NT2/D1 (cell line): ENCODE measurements at regions not wholly inside any gene's neighbourhood (a gene's known extent, or its start where the extent isn't known, plus 50 kb on each side); places are given as distances from the start of the nearest gene placed in this dataset.

ENCODE experiments used
- SUZ12 ChIP-seq: IDR thresholded peaks from 2 replicates; pipeline ENCODE4 v1.6.1; 2011; ENCODE audit not compliant: insufficient read length, insufficient read depth; ENCODE audit errors: extremely low read depth
- YY1 ChIP-seq: IDR thresholded peaks from 2 replicates; pipeline ENCODE4 v1.6.1; 2011; ENCODE audit not compliant: insufficient read length, insufficient read depth
- ZNF274 ChIP-seq: IDR thresholded peaks from 2 replicates; pipeline ENCODE4 v1.6.1; 2011; ENCODE audit warnings: mild to moderate bottlenecking, low read depth, low read length

DNA sequence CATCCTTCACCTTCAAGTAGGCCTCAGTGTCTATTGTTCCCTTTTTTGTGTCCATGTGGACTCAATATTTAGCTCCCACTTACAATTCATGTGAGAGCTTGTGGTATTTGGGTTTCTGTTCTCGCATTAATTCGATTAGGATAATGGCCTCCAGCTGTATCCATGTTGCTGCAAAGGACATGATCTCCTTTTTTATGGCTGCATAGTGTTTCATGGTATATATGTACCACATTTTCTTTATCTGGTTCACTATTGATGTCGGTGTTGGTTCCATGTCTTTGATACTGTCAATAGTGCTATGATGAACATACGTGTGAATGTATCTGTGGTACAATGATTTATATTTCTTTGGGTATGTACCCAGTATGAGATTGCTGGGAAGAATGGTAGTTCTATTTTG lies 113.7 kb downstream of the FGF18 start:
- TF ChIP-seq SUZ12 (no peak), ZNF274 (no peak), YY1 (no peak)
